HepG2 (cell line): ENCODE measurements at regions not wholly inside any gene's neighbourhood (a gene's known extent, or its start where the extent isn't known, plus 50 kb on each side); places are given as distances from the start of the nearest gene placed in this dataset.

Source experiments
- BCL6 ChIP-seq: IDR thresholded peaks from 2 replicates; pipeline ENCODE4 v1.6.1; 2016; ENCODE audit warnings: missing genetic modification reagents, missing compliant biosample characterization
- BRCA1 ChIP-seq: sonication (generic); formaldehyde crosslinking; IDR thresholded peaks from 2 replicates; pipeline ENCODE4 v1.4.0; 2020; ENCODE audit warnings: missing genetic modification reagents
- CTCF ChIP-seq: sonication (generic); formaldehyde crosslinking; IDR thresholded peaks from 2 replicates; pipeline ENCODE4 v1.5.0; 2020; ENCODE audit warnings: mild to moderate bottlenecking, missing genetic modification reagents, moderate library complexity
- JUND ChIP-seq: sonication (generic); formaldehyde crosslinking; IDR thresholded peaks from 2 replicates; pipeline ENCODE4 v1.8.0; 2022; ENCODE audit warnings: mild to moderate bottlenecking, missing genetic modification reagents
- PBX2 ChIP-seq: IDR thresholded peaks from 2 replicates; pipeline ENCODE4 v1.6.1; 2016; ENCODE audit warnings: control low read depth
- SMC3 ChIP-seq: IDR thresholded peaks from 2 replicates; pipeline ENCODE4 v1.6.1; 2011; ENCODE audit warnings: low read length, improper control_type of control experiment
- ZBTB26 ChIP-seq: IDR thresholded peaks from 2 replicates; pipeline ENCODE4 v1.6.1; 2016; ENCODE audit warnings: missing compliant biosample characterization, missing genetic modification reagents, borderline replicate concordance
- ZNF350 ChIP-seq: sonication (generic); formaldehyde crosslinking; IDR thresholded peaks from 2 replicates; pipeline ENCODE4 v1.4.0; 2020; ENCODE audit warnings: mild to moderate bottlenecking, low read depth, missing genetic modification reagents, borderline replicate concordance
- TF ChIP-seq, protein P1 (sequence below): sonication (generic); formaldehyde crosslinking; IDR thresholded peaks from 2 replicates; pipeline ENCODE4 v1.4.0; 2020; ENCODE audit warnings: missing genetic modification reagents

DNA sequence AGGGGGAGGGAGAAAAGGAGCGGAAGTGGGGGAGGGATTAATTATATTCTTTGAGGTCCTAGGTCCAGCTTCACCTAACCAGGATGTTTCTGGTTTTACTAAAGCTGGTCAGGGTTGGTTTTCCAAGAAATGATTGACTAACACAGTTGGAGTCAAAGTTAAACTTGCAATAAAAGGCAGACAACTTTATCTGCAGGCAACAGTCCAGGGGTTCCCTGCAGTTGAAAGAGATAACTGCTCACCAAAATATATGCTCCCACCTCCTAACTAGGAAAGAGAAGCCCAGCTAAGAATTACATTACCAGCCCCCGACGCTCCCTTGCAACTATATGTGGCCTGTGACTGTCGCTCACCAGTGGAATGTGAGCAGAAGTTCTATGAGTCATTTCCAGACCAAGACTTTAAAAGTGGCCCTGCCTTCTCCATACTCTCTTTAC, 140.0 kb upstream of the PKDCC start:
- no peak for TF ChIP-seq SMC3
- TF ChIP-seq, protein P1, sequence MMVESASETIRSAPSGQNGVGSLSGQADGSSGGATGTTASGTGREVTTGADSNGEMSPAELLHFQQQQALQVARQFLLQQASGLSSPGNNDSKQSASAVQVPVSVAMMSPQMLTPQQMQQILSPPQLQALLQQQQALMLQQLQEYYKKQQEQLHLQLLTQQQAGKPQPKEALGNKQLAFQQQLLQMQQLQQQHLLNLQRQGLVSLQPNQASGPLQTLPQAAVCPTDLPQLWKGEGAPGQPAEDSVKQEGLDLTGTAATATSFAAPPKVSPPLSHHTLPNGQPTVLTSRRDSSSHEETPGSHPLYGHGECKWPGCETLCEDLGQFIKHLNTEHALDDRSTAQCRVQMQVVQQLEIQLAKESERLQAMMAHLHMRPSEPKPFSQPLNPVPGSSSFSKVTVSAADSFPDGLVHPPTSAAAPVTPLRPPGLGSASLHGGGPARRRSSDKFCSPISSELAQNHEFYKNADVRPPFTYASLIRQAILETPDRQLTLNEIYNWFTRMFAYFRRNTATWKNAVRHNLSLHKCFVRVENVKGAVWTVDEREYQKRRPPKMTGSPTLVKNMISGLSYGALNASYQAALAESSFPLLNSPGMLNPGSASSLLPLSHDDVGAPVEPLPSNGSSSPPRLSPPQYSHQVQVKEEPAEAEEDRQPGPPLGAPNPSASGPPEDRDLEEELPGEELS (CRISPR knock-in tag), result no peak
- no peak for TF ChIP-seq BRCA1
- TF ChIP-seq ZNF350 (CRISPR knock-in tag), result no peak
- no peak for TF ChIP-seq CTCF (CRISPR knock-in tag)
- TF ChIP-seq JUND (CRISPR knock-in tag), result no peak
- TF ChIP-seq PBX2 (CRISPR knock-in tag), result no peak
- TF ChIP-seq ZBTB26 (CRISPR knock-in tag), result no peak
- no peak for TF ChIP-seq BCL6 (CRISPR knock-in tag)
